ENCODE measurements at regions not wholly inside any gene's neighbourhood (a gene's known extent, or its start where the extent isn't known, plus 50 kb on each side); places are given as distances from the start of the nearest gene placed in this dataset.

GRCh38 chr19:31955061-31955460 is 390.3 kb upstream of the ZNF507 start:
- H3K27ac ChIP-seq (ENCODE audit: low read depth, low read length) = no peak overlapping the region
- H3K4me3 ChIP-seq (ENCODE audit: low read length) = no peak overlapping the region
- no peaks in the 10 kb centered on the region for H3K79me2 ChIP-seq (ENCODE audit: control insufficient read depth, low read length)
- no peaks in the 10 kb centered on the region for H3K4me1 ChIP-seq (ENCODE audit: control insufficient read depth, low read length)
- no peak overlapping the region for H3K4me2 ChIP-seq (ENCODE audit: low read length)
- no peaks in the 10 kb centered on the region for H3K9me3 ChIP-seq (ENCODE audit: control insufficient read depth, insufficient read depth, low read length)
- H4K20me1 ChIP-seq (ENCODE audit: control insufficient read depth, insufficient read depth, low read depth, low read length) = no peaks in the 10 kb centered on the region
- H3K27me3 ChIP-seq (ENCODE audit: control insufficient read depth, low read length) = no peaks in the 10 kb centered on the region
- TF ChIP-seq EZH2phosphoT487 (IDR thresholded peaks at IDR 0.05; ENCODE audit: borderline replicate concordance, low read length) = no peak
- no peak for TF ChIP-seq CTCF (IDR thresholded peaks at IDR 0.05; ENCODE audit: low read depth, low read length, poor library complexity, severe bottlenecking)
- H3K9me2 ChIP-seq (replicated peaks; ENCODE audit: control insufficient read depth, low read length) = no peaks in the 10 kb centered on the region
- H3K36me3 ChIP-seq (ENCODE audit: control insufficient read depth, low read length) = no peaks in the 10 kb centered on the region
- no peaks in the 10 kb centered on the region for H3F3A ChIP-seq (ENCODE audit: control insufficient read depth, insufficient read depth)

GRCh38 chr19:31955884-31956283 is 389.5 kb upstream of the ZNF507 start:
- Histone ChIP-seq H3K27me3 (ENCODE audit: control insufficient read depth, low read length) (no peaks in the 10 kb centered on the region), H3K4me1 (ENCODE audit: control insufficient read depth, low read length) (no peaks in the 10 kb centered on the region), H3K36me3 (ENCODE audit: control insufficient read depth, low read length) (no peaks in the 10 kb centered on the region), H3K9me3 (ENCODE audit: control insufficient read depth, insufficient read depth, low read length) (no peaks in the 10 kb centered on the region), H4K20me1 (ENCODE audit: control insufficient read depth, insufficient read depth, low read depth, low read length) (no peaks in the 10 kb centered on the region), H3F3A (ENCODE audit: control insufficient read depth, insufficient read depth) (no peaks in the 10 kb centered on the region), H3K4me2 (ENCODE audit: low read length) (no peak overlapping the region), H3K79me2 (ENCODE audit: control insufficient read depth, low read length) (no peaks in the 10 kb centered on the region), H3K4me3 (ENCODE audit: low read length) (no peak overlapping the region), H3K9me2 (replicated peaks; ENCODE audit: control insufficient read depth, low read length) (no peaks in the 10 kb centered on the region), H3K27ac (ENCODE audit: low read depth, low read length) (no peak overlapping the region)
- TF ChIP-seq EZH2phosphoT487 (IDR thresholded peaks at IDR 0.05; ENCODE audit: borderline replicate concordance, low read length) (no peak), CTCF (IDR thresholded peaks at IDR 0.05; ENCODE audit: low read depth, low read length, poor library complexity, severe bottlenecking) (no peak)

- Histone ChIP-seq H3K4me3 (ENCODE audit: low read length) (no peak overlapping the region), H3K4me2 (ENCODE audit: low read length) (no peak overlapping the region), H3K36me3 (ENCODE audit: control insufficient read depth, low read length) (no peaks in the 10 kb centered on the region), H3K9me2 (replicated peaks; ENCODE audit: control insufficient read depth, low read length) (no peaks in the 10 kb centered on the region), H3F3A (ENCODE audit: control insufficient read depth, insufficient read depth) (no peaks in the 10 kb centered on the region), H3K27ac (ENCODE audit: low read depth, low read length) (no peak overlapping the region), H3K27me3 (ENCODE audit: control insufficient read depth, low read length) (no peaks in the 10 kb centered on the region), H3K79me2 (ENCODE audit: control insufficient read depth, low read length) (no peaks in the 10 kb centered on the region), H3K9me3 (ENCODE audit: control insufficient read depth, insufficient read depth, low read length) (no peaks in the 10 kb centered on the region), H4K20me1 (ENCODE audit: control insufficient read depth, insufficient read depth, low read depth, low read length) (no peaks in the 10 kb centered on the region), H3K4me1 (ENCODE audit: control insufficient read depth, low read length) (no peaks in the 10 kb centered on the region)
- TF ChIP-seq EZH2phosphoT487 (IDR thresholded peaks at IDR 0.05; ENCODE audit: borderline replicate concordance, low read length) (no peak), CTCF (IDR thresholded peaks at IDR 0.05; ENCODE audit: low read depth, low read length, poor library complexity, severe bottlenecking) (no peak)
These were observed 388.5 kb upstream of the ZNF507 start for GRCh38 chr19:31956771-31957392.
